ENCODE measurements at regions not wholly inside any gene's neighbourhood (a gene's known extent, or its start where the extent isn't known, plus 50 kb on each side); places are given as distances from the start of the nearest gene placed in this dataset.

DNA sequence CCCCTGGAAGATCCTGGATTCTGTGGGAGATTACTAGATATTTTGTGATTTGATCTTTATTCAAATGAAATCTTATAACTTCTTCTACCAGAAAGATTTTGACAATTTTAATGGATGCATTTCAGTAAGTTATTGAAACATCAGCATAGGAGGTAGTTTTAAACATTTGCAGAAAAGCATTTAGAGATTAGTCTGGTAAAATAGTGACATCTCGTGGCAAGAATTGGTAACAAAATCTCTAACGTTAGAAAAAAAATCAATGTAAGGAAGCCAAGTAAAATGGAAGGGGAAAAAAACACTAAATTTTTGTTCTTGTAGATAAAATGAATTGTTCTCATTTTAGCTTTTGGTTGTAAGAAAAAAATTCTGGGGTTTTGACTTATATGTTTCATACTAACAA is 73.3 kb downstream of the TASL start:
- DNase-seq: peak; percentile 20

DNA sequence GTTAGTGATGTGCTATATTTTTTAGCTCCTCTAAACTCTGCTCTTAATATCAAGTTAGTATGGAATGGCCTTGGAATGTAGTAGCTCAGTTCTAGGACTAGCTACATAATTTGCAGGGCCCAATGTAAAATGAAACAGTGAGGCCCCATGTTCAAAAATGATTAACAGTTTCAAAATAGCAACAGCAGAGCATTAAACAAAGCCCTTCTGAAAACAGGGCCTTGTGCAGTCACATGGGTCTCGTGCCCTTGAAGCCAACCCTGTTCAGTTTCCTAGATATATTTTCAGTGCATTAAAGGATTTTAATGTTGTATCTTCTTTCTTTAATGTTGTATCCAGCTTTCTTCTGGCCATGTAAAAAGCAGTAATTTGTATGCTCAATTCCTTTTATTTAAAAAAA is 82.1 kb downstream of the TASL start:
- DNase-seq: no peak

DNA sequence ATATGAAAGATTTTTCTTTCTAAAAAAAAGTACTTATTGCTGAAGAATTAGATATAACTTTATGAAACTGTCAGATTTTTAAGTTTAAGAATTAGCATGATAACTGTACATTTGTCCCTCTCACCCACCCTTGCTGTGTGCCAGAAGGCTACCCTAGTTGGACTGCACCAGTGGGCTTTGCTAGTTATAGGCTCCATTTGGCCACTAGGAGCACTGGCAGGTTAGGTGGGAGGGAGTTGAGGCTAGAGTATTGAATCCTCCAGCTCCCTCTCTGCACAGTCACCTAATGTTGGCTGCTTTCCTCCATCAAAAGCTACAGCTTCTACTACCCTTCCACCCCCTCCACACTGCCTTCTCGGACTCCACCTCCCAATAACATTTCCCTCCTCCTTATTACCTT is 84.2 kb downstream of the TASL start:
- DNase-seq: no peak

DNA sequence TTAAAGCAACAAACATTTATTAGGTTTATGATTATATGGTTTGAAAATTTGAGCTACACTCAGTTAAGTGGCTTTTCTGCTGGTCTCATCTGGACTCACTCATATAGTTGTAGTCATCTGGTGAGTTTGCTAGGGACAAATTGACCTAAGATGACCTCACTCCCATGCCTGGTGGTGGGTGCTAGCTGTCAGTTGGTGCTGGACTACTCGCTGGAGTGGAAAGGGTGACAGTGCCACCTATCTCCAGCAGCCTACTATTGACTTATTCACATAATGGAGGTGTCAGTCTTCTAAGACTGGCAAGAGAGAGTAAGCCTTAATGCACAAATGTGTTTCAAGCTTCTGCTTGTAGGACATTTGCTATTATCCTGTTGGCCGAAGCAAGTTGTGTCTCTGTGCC is 88.2 kb downstream of the TASL start:
- no peak for DNase-seq

DNA sequence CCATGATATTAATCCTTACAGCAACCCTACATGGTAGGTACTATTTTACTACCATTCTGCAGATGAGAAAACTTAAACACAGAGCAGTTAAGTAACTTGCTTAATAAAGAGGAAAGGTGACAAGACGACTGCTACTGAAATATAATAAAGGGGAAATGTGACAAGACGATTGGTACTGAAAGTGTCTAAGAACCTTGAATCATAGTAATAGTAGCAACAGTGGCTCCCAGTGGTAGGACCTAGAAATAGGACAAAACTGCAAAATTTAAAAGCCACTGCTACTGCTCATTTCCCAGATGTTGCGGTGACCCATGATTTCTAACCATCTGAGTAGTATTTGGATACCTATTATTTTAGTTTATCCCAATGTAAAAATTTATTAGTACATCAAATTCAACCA is 89.5 kb downstream of the TASL start:
- no peak for DNase-seq

DNA sequence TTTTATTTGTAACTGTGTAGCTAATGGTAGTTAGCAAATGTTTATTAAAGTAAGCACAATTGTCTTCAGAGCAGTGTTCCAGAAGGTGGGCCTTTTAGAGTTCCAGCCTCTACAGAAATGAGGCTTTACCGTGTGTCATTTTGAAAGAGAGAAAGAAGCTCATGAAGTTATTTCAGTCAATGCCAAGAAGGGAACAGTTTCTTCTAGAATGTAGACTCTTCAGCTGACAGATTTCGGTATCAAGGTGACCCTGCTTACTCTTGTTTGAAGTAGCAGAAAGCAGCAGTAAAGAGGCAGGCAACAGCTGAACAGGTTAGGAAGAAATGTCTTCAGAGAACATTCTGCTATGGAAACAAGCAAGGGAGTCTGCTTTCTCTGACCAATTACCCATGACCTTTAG is 93.6 kb downstream of the TASL start:
- no peak for DNase-seq

DNA sequence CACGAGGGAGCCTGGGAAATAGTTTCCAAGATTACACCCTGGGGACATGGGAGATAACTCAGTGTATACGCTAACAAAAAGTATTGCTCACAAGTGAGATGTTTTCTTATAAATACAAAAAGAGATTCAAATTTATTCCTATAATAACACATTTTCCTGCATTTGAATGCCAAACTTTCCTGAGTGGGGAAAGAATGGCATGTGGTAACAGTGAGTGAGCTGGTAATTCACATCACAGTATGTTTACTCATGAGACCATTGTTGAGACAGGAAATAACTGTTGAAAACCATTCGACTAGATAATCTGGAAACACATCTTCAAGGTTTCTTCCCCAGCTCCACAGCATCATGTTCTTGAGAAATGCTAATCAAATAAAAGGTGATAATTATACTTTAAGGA is 109.1 kb downstream of the TASL start:
- no peak for DNase-seq

All from NCI-H1694 treated with DMSO at 0.1 percent for 48 hours (cell line).